Ascending aorta (tissue), 2 donors: ENCODE measurements at regions not wholly inside any gene's neighbourhood (a gene's known extent, or its start where the extent isn't known, plus 50 kb on each side); places are given as distances from the start of the nearest gene placed in this dataset.

Experiments
- DNase-seq, 2 donors: peaks; one replicate each; pipeline ENCODE4 v3.0.0-alpha.2; 2019; ENCODE audit warnings: low spot score in 2 of 2
- H3K27ac ChIP-seq, 2 donors: fragments of 200-600 bp; sonication (generic); one replicate each; pipeline ENCODE4 v1.5.1; 2016 to 2017; ENCODE audit warnings: mild to moderate bottlenecking in 1 of 2
- H3K27me3 ChIP-seq: fragments of 200-600 bp; sonication (generic); one replicate; pipeline ENCODE4 v1.5.1; 2017
- H3K36me3 ChIP-seq, 2 donors: fragments of 200-600 bp; sonication (generic); one replicate each; pipeline ENCODE4 v1.5.1; 2016
- H3K4me1 ChIP-seq, 2 donors: fragments of 200-600 bp; sonication (generic); one replicate each; pipeline ENCODE4 v1.5.1; 2016 to 2017; ENCODE audit warnings: mild to moderate bottlenecking in 1 of 2
- H3K4me3 ChIP-seq, 2 donors: fragments of 200-600 bp; sonication (generic); one replicate each; pipeline ENCODE4 v1.5.1; 2016 to 2017; ENCODE audit warnings: mild to moderate bottlenecking in 1 of 2
- H3K9me3 ChIP-seq, 2 donors: fragments of 200-600 bp; sonication (generic); one replicate each; pipeline ENCODE4 v1.5.1; 2016
- CTCF ChIP-seq, 3 experiments: fragments of 200-600 bp in 2 of 3; fragments of 450-650 bp in 1 of 3; sonication (generic) in 2 of 3; IDR thresholded peaks; one replicate each; pipeline ENCODE4 v1.5.1; 2016 to 2019; ENCODE audit warnings: antibody characterized with exemption in 3 of 3, mild to moderate bottlenecking in 1 of 3, moderate library complexity in 1 of 3
- intact Hi-C: fragments of 100-400 bp; cut with DNase I; formaldehyde crosslinking; loops from one replicate; pipeline ENCODE4 v1.15.1; 2023

GRCh38 chr14:71362920-71363584 is 455.8 kb downstream of the PCNX1 start:
- intact Hi-C loops: no loop called here
- no peak for DNase-seq
- peak overlapping the region; percentile 36 to 49 for H3K27ac ChIP-seq

GRCh38 chr14:71363946-71364925 is 457.0 kb downstream of the PCNX1 start:
- Histone ChIP-seq H3K27ac (peak overlapping the region; percentile 49 to 64), H3K4me3 (no peak overlapping the region), H3K9me3 (no peaks in the 10 kb centered on the region), H3K27me3 (no peaks in the 10 kb centered on the region), H3K36me3 (no peaks in the 10 kb centered on the region), H3K4me1 (peaks cover 3 to 13% of the 10 kb centered on the region in 2 donors)
- intact Hi-C loops: no loop called here
- TF ChIP-seq CTCF (IDR thresholded peaks at IDR 0.05): no peak
- no peak for DNase-seq

More at GRCh38 chr14:71362920-71363584, 455.8 kb downstream of the PCNX1 start:
- no peak for TF ChIP-seq CTCF (IDR thresholded peaks at IDR 0.05)
- H3K27me3 ChIP-seq: no peaks in the 10 kb centered on the region
- no peaks in the 10 kb centered on the region for H3K36me3 ChIP-seq
- no peak overlapping the region for H3K4me3 ChIP-seq
- no peaks in the 10 kb centered on the region for H3K9me3 ChIP-seq
- peaks cover 3 to 18% of the 10 kb centered on the region in 2 donors for H3K4me1 ChIP-seq

GRCh38 chr14:71365361-71365760 is 458.1 kb downstream of the PCNX1 start:
- H3K4me1 ChIP-seq: peaks cover 3 to 13% of the 10 kb centered on the region in 2 donors
- no peaks in the 10 kb centered on the region for H3K9me3 ChIP-seq
- DNase-seq: no peak
- no peak overlapping the region for H3K27ac ChIP-seq
- no peak overlapping the region for H3K4me3 ChIP-seq
- TF ChIP-seq CTCF (IDR thresholded peaks at IDR 0.05): no peak
- no peaks in the 10 kb centered on the region for H3K27me3 ChIP-seq
- H3K36me3 ChIP-seq: no peaks in the 10 kb centered on the region
- intact Hi-C loops: no loop called here

GRCh38 chr14:71366861-71367260 is 459.6 kb downstream of the PCNX1 start:
- intact Hi-C loops: no loop called here
- TF ChIP-seq CTCF (IDR thresholded peaks at IDR 0.05): no peak
- Histone ChIP-seq H3K27me3 (no peaks in the 10 kb centered on the region), H3K36me3 (no peaks in the 10 kb centered on the region), H3K4me3 (no peak overlapping the region), H3K9me3 (no peaks in the 10 kb centered on the region), H3K27ac (no peak overlapping the region), H3K4me1 (peaks cover 3 to 18% of the 10 kb centered on the region in 2 donors)
- no peak for DNase-seq

- Histone ChIP-seq H3K27ac (peak overlapping the region; percentile 44 to 56), H3K36me3 (no peaks in the 10 kb centered on the region), H3K9me3 (no peaks in the 10 kb centered on the region), H3K4me1 (peaks cover 0 to 9% of the 10 kb centered on the region in 2 donors), H3K4me3 (no peak overlapping the region), H3K27me3 (no peaks in the 10 kb centered on the region)
- no peak for TF ChIP-seq CTCF (IDR thresholded peaks at IDR 0.05)
- intact Hi-C loops: no loop called here
- DNase-seq: no peak
Observed at GRCh38 chr14:71371711-71372396, 464.6 kb downstream of the PCNX1 start.
